Natural killer cell (primary cell): ENCODE measurements at regions not wholly inside any gene's neighbourhood (a gene's known extent, or its start where the extent isn't known, plus 50 kb on each side); places are given as distances from the start of the nearest gene placed in this dataset.

ENCODE experiments used
- ATAC-seq, 3 donors: fragments of 150-1000 bp in 2 of 3; fragments of 200-7000 bp in 1 of 3; cut with Tn5 transposase; 1 replicate in 1 of 3; 2 replicates in 2 of 3; pipeline ENCODE4 v1.10.0; 2021; ENCODE audit warnings: mild to moderate bottlenecking in 2 of 3, moderate library complexity in 2 of 3
- DNase-seq, 2 donors: peaks; one replicate each; pipeline versions ENCODE4 v3.0.0 to v3.0.0-alpha.2; 2013 to 2021; ENCODE audit warnings: mixed read lengths in 1 of 2
- H3K27ac ChIP-seq: one replicate; pipeline ENCODE4 v1.5.1; 2013; ENCODE audit warnings: mild to moderate bottlenecking, low read length
- H3K27me3 ChIP-seq: one replicate; pipeline ENCODE4 v1.6.1; 2013; ENCODE audit warnings: low read length; ENCODE audit not compliant: control insufficient read depth, insufficient read depth
- H3K36me3 ChIP-seq: one replicate; pipeline ENCODE4 v1.6.1; 2013; ENCODE audit warnings: low read length; ENCODE audit not compliant: control insufficient read depth, insufficient read depth
- H3K4me1 ChIP-seq: one replicate; pipeline ENCODE4 v1.6.1; 2013; ENCODE audit warnings: low read length; ENCODE audit not compliant: control insufficient read depth, insufficient read depth
- H3K4me3 ChIP-seq: one replicate; pipeline ENCODE4 v1.5.1; 2013; ENCODE audit warnings: low read length
- H3K9me3 ChIP-seq: one replicate; pipeline ENCODE4 v1.6.1; 2013; ENCODE audit warnings: low read length; ENCODE audit not compliant: control insufficient read depth, insufficient read depth
- H3K27ac Mint-ChIP-seq, 2 donors: one replicate each; pipeline ENCODE4 v1.8.0; 2022; ENCODE audit warnings: mild to moderate bottlenecking in 2 of 2, mixed read lengths in 2 of 2, moderate library complexity in 1 of 2
- H3K27me3 Mint-ChIP-seq, 2 donors: one replicate each; pipeline ENCODE4 v1.8.0; 2022; ENCODE audit warnings: low read depth in 2 of 2, mixed read lengths in 2 of 2
- H3K36me3 Mint-ChIP-seq: one replicate; pipeline ENCODE4 v1.8.0; 2022; ENCODE audit warnings: mixed read lengths
- H3K4me1 Mint-ChIP-seq, 2 donors: one replicate each; pipeline ENCODE4 v1.8.0; 2022; ENCODE audit warnings: mixed read lengths in 2 of 2
- H3K4me3 Mint-ChIP-seq: one replicate; pipeline ENCODE4 v1.8.0; 2022; ENCODE audit warnings: mild to moderate bottlenecking, moderate library complexity, mixed read lengths
- H3K9me3 Mint-ChIP-seq, 2 donors: one replicate each; pipeline ENCODE4 v1.8.0; 2022; ENCODE audit warnings: mixed read lengths in 2 of 2
- CTCF ChIP-seq: fragments of 200-600 bp; IDR thresholded peaks from one replicate; pipeline ENCODE4 v1.8.0; 2022; ENCODE audit warnings: antibody characterized with exemption
- WGBS: methylation state at CpG from one replicate; pipeline ENCODE4 v1.1.7; 2013; ENCODE audit warnings: missing lambda C conversion rate; ENCODE audit not compliant: insufficient coverage; 5-methylcytosine and 5-hydroxymethylcytosine counted together
- intact Hi-C: fragments of 100-400 bp; cut with micrococcal nuclease; formaldehyde crosslinking; loops from one replicate; pipeline ENCODE4 v1.14.2; 2022

- no peaks in the 10 kb centered on the region for H3K27me3 ChIP-seq
- DNase-seq (no peak), ATAC-seq (no peak)
- Mint-ChIP-seq H3K4me3 (no peak overlapping the region), H3K27me3 (no peaks in the 10 kb centered on the region), H3K27ac (no peak overlapping the region), H3K9me3 (peaks cover 12% of the 10 kb centered on the region in 2 donors), H3K4me1 (no peaks in the 10 kb centered on the region), H3K36me3 (no peaks in the 10 kb centered on the region)
- no peak for TF ChIP-seq CTCF
- no peaks in the 10 kb centered on the region for H3K9me3 ChIP-seq
- H3K4me1 ChIP-seq: no peaks in the 10 kb centered on the region
- H3K4me3 ChIP-seq: no peak overlapping the region
- 100% methylated on average over 2 of the region's 2 CpGs for WGBS
- intact Hi-C loops: no loop called here
- no peaks in the 10 kb centered on the region for H3K36me3 ChIP-seq
- H3K27ac ChIP-seq: no peak overlapping the region
Observed at GRCh38 chr12:38969706-38970105, 64.3 kb upstream of the CPNE8 start.

GRCh38 chr12:38961683-38962082 is 56.3 kb upstream of the CPNE8 start:
- intact Hi-C loops: no loop called here
- Mint-ChIP-seq H3K36me3 (no peaks in the 10 kb centered on the region), H3K9me3 (peaks cover 6 to 10% of the 10 kb centered on the region in 2 donors), H3K4me1 (no peaks in the 10 kb centered on the region), H3K4me3 (no peak overlapping the region), H3K27me3 (no peaks in the 10 kb centered on the region), H3K27ac (no peak overlapping the region)
- Histone ChIP-seq H3K4me3 (no peak overlapping the region), H3K4me1 (no peaks in the 10 kb centered on the region), H3K27ac (no peak overlapping the region), H3K27me3 (no peaks in the 10 kb centered on the region), H3K9me3 (no peaks in the 10 kb centered on the region), H3K36me3 (no peaks in the 10 kb centered on the region)
- 91% methylated on average over 3 of the region's 5 CpGs for WGBS
- ATAC-seq (no peak), DNase-seq (no peak)
- no peak for TF ChIP-seq CTCF

- no peak overlapping the region for H3K4me3 ChIP-seq
- H3K36me3 ChIP-seq: no peaks in the 10 kb centered on the region
- no peak for DNase-seq
- H3K9me3 ChIP-seq: no peaks in the 10 kb centered on the region
- no peaks in the 10 kb centered on the region for H3K27me3 Mint-ChIP-seq
- ATAC-seq: no peak
- no peak for TF ChIP-seq CTCF
- H3K4me1 ChIP-seq: no peaks in the 10 kb centered on the region
- H3K36me3 Mint-ChIP-seq: no peaks in the 10 kb centered on the region
- H3K27ac ChIP-seq: no peak overlapping the region
- H3K4me1 Mint-ChIP-seq: no peaks in the 10 kb centered on the region
- H3K9me3 Mint-ChIP-seq: peaks cover 8 to 10% of the 10 kb centered on the region in 2 donors
- no peaks in the 10 kb centered on the region for H3K27me3 ChIP-seq
- 75% methylated on average over 1 of the region's 1 CpG for WGBS
- intact Hi-C loops: no loop called here
- H3K4me3 Mint-ChIP-seq: no peak overlapping the region
- no peak overlapping the region for H3K27ac Mint-ChIP-seq
Observed at GRCh38 chr12:38961012-38961411, 55.6 kb upstream of the CPNE8 start.

- intact Hi-C loops: no loop called here
- DNase-seq: no peak
- no peaks in the 10 kb centered on the region for H3K27me3 ChIP-seq
- H3K9me3 ChIP-seq: no peaks in the 10 kb centered on the region
- no peaks in the 10 kb centered on the region for H3K4me1 ChIP-seq
- TF ChIP-seq CTCF: no peak
- H3K27me3 Mint-ChIP-seq: no peaks in the 10 kb centered on the region
- no peak overlapping the region for H3K4me3 Mint-ChIP-seq
- no peaks in the 10 kb centered on the region for H3K36me3 Mint-ChIP-seq
- peaks cover 3% of the 10 kb centered on the region in 2 donors for H3K9me3 Mint-ChIP-seq
- no peaks in the 10 kb centered on the region for H3K4me1 Mint-ChIP-seq
- ATAC-seq: no peak
- H3K27ac Mint-ChIP-seq: no peak overlapping the region
- H3K4me3 ChIP-seq: no peak overlapping the region
- H3K36me3 ChIP-seq: no peaks in the 10 kb centered on the region
- H3K27ac ChIP-seq: no peak overlapping the region
Observed at GRCh38 chr12:38956337-38956736, 50.9 kb upstream of the CPNE8 start.
